GM18517 (cell line): ENCODE measurements at regions not wholly inside any gene's neighbourhood (a gene's known extent, or its start where the extent isn't known, plus 50 kb on each side); places are given as distances from the start of the nearest gene placed in this dataset.

ENCODE experiments used
- ATAC-seq: cut with Tn5 transposase; IDR thresholded peaks from one replicate; pipeline ENCODE4 v1.9.1; 2021; ENCODE audit warnings: mild to moderate bottlenecking, moderate library complexity; ENCODE audit not compliant: unreplicated experiment

- ATAC-seq = no peak
Observed at GRCh38 chr10:78953113-78953798, 115.5 kb upstream of the ZMIZ1 start.

GRCh38 chr10:78953799-78954297 lies 114.9 kb upstream of the ZMIZ1 start:
- ATAC-seq = no peak

- ATAC-seq = no peak
Observed at GRCh38 chr10:78954689-78955088, 114.1 kb upstream of the ZMIZ1 start.

- no peak for ATAC-seq
Observed at GRCh38 chr10:78955206-78955605, 113.6 kb upstream of the ZMIZ1 start.

GRCh38 chr10:78956391-78956790 lies 112.4 kb upstream of the ZMIZ1 start:
- ATAC-seq = no peak

- ATAC-seq = no peak
Observed at GRCh38 chr10:78957471-78958039, 111.2 kb upstream of the ZMIZ1 start.

- no peak for ATAC-seq
Observed at GRCh38 chr10:78959217-78959923, 109.4 kb upstream of the ZMIZ1 start.

GRCh38 chr10:78959924-78960285 lies 108.9 kb upstream of the ZMIZ1 start:
- no peak for ATAC-seq

- no peak for ATAC-seq
Observed at GRCh38 chr10:78960316-78960800, 108.4 kb upstream of the ZMIZ1 start.

GRCh38 chr10:78961760-78962159 lies 107.0 kb upstream of the ZMIZ1 start:
- no peak for ATAC-seq

GRCh38 chr10:78963074-78964034 lies 105.4 kb upstream of the ZMIZ1 start:
- no peak for ATAC-seq

GRCh38 chr10:78964274-78964951 lies 104.4 kb upstream of the ZMIZ1 start:
- ATAC-seq = no peak

- ATAC-seq = no peak
Observed at GRCh38 chr10:78964952-78965633, 103.7 kb upstream of the ZMIZ1 start.

- no peak for ATAC-seq
Observed at GRCh38 chr10:78966182-78966787, 102.5 kb upstream of the ZMIZ1 start.

GRCh38 chr10:78966844-78967488 lies 101.8 kb upstream of the ZMIZ1 start:
- ATAC-seq = no peak

GRCh38 chr10:78968300-78968942 lies 100.3 kb upstream of the ZMIZ1 start:
- no peak for ATAC-seq

GRCh38 chr10:78968943-78969342 lies 99.8 kb upstream of the ZMIZ1 start:
- ATAC-seq = no peak

GRCh38 chr10:78969719-78970118 lies 99.0 kb upstream of the ZMIZ1 start:
- ATAC-seq = no peak
